Skin of body (tissue), 1 donor: ENCODE measurements at regions not wholly inside any gene's neighbourhood (a gene's known extent, or its start where the extent isn't known, plus 50 kb on each side); places are given as distances from the start of the nearest gene placed in this dataset. TPM values are rescaled to one million over a fixed set of nuclear protein-coding genes. Genes with fewer than 3 reads are reported as not detected.

ENCODE experiments used
- small RNA-seq: library from RNA; depleted of rRNA; stranded (forward); fragments of <200 nt; gene quantifications from one replicate; pipeline ENCODE3, GENCODE V24; 2014; ENCODE audit warnings: low replicate concordance

Small RNAs in the stretch of these regions (small RNA-seq; reads per million reads assigned to genes)
- not detected for gene AL008629.1
- gene HDGFP1 = not detected
- gene MCRIP2P1 = not detected
- gene RNA5SP514 = not detected
